Suprapubic skin (tissue), 3 donors: ENCODE measurements at regions not wholly inside any gene's neighbourhood (a gene's known extent, or its start where the extent isn't known, plus 50 kb on each side); places are given as distances from the start of the nearest gene placed in this dataset.

Experiments used
- CTCF ChIP-seq, 2 donors: fragments of 200-600 bp in 1 of 2; fragments of 450-650 bp in 1 of 2; sonication (generic) in 1 of 2; IDR thresholded peaks; one replicate each; pipeline ENCODE4 v1.5.1; 2016 to 2019; ENCODE audit warnings: antibody characterized with exemption in 2 of 2, mild to moderate bottlenecking in 1 of 2, moderate library complexity in 1 of 2
- POLR2AphosphoS5 ChIP-seq, 3 donors: sonication (generic); formaldehyde crosslinking; IDR thresholded peaks; one replicate each; pipeline ENCODE4 v1.6.1; 2017; ENCODE audit warnings: antibody characterized with exemption in 3 of 3

DNA sequence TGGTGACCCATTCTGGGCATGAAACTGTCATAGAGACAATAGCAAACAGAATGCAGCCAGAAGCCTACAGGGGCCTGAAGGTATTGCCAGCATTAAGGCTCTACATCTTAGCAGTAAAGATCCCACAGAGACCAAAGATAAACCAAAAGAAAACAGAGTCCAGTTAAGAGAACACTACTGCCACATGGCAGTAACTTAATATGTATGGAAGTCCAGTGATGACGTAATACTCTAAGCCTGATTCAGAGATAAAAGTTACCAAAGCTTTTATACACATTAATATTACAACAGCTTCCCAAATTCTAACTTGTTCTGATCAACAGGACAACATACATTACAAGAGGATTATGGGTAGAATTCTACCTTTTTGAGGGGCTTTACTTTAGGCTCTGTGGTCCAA, 371.5 kb downstream of the PRELID2 start:
- TF ChIP-seq CTCF (IDR thresholded peaks at IDR 0.05): no peak
- TF ChIP-seq POLR2AphosphoS5 (IDR thresholded peaks at IDR 0.05): no peak
